ENCODE measurements at regions not wholly inside any gene's neighbourhood (a gene's known extent, or its start where the extent isn't known, plus 50 kb on each side); places are given as distances from the start of the nearest gene placed in this dataset.

DNA sequence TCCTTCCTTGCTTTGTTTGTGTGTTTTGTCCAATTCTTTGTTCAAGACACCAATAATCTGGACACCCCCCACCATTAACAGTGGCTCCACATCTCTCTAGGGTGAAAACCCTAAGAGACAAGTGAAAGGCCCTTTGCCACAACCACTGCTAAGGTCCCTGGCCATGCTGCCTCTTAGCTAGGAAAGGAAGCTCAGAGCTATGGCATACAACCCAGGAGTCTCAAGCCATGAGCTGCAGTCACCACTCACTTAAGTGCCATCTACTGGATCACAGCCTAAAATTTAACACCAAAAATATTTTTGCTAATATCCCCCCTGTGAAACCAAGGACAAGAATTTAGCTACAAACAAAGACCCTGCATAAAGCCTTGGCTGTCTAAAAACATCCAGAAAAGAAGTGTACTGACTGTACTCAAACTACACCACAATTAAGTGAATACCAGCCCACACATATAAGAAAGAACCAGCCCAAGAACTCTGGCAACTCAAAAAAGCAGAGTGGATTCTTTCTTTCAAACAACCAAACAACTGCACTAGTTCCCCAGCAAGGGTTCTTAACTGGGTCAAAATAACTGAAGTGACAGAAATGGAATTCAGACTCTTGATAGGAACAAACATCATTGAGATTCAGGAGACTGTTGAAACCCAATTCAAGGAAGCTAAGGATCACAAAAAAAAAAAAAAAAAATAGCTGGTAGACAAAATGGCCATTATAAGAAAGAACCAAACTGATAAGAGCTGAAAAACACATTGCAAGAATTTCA, 130.1 kb upstream of the GALNT5 start:
- TF ChIP-seq, protein P1, sequence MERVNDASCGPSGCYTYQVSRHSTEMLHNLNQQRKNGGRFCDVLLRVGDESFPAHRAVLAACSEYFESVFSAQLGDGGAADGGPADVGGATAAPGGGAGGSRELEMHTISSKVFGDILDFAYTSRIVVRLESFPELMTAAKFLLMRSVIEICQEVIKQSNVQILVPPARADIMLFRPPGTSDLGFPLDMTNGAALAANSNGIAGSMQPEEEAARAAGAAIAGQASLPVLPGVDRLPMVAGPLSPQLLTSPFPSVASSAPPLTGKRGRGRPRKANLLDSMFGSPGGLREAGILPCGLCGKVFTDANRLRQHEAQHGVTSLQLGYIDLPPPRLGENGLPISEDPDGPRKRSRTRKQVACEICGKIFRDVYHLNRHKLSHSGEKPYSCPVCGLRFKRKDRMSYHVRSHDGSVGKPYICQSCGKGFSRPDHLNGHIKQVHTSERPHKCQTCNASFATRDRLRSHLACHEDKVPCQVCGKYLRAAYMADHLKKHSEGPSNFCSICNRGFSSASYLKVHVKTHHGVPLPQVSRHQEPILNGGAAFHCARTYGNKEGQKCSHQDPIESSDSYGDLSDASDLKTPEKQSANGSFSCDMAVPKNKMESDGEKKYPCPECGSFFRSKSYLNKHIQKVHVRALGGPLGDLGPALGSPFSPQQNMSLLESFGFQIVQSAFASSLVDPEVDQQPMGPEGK (CRISPR knock-in tag; IDR thresholded peaks at IDR 0.05; ENCODE audit: borderline replicate concordance) = no peak
- TF ChIP-seq GLIS3 (CRISPR knock-in tag; IDR thresholded peaks at IDR 0.05) (no peak), ZNF70 (CRISPR knock-in tag; IDR thresholded peaks at IDR 0.05) (no peak), TOX (CRISPR knock-in tag; IDR thresholded peaks at IDR 0.05; ENCODE audit: borderline replicate concordance) (no peak), ZNF565 (CRISPR knock-in tag; conservative IDR thresholded peaks at IDR 0.05; ENCODE audit: low read depth) (no peak), RARB (CRISPR knock-in tag; IDR thresholded peaks at IDR 0.05) (no peak), ESRRG (CRISPR knock-in tag; IDR thresholded peaks at IDR 0.05) (no peak)
- TF ChIP-seq, protein P2, sequence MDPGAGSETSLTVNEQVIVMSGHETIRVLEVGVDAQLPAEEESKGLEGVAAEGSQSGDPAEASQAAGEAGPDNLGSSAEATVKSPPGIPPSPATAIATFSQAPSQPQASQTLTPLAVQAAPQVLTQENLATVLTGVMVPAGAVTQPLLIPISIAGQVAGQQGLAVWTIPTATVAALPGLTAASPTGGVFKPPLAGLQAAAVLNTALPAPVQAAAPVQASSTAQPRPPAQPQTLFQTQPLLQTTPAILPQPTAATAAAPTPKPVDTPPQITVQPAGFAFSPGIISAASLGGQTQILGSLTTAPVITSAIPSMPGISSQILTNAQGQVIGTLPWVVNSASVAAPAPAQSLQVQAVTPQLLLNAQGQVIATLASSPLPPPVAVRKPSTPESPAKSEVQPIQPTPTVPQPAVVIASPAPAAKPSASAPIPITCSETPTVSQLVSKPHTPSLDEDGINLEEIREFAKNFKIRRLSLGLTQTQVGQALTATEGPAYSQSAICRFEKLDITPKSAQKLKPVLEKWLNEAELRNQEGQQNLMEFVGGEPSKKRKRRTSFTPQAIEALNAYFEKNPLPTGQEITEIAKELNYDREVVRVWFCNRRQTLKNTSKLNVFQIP (CRISPR knock-in tag; IDR thresholded peaks at IDR 0.05; ENCODE audit: borderline replicate concordance, low read depth) = no peak
- TF ChIP-seq, protein P3, sequence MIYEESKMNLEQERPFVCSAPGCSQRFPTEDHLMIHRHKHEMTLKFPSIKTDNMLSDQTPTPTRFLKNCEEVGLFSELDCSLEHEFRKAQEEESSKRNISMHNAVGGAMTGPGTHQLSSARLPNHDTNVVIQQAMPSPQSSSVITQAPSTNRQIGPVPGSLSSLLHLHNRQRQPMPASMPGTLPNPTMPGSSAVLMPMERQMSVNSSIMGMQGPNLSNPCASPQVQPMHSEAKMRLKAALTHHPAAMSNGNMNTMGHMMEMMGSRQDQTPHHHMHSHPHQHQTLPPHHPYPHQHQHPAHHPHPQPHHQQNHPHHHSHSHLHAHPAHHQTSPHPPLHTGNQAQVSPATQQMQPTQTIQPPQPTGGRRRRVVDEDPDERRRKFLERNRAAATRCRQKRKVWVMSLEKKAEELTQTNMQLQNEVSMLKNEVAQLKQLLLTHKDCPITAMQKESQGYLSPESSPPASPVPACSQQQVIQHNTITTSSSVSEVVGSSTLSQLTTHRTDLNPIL (CRISPR knock-in tag; IDR thresholded peaks at IDR 0.05; ENCODE audit: low read depth) = no peak

DNA sequence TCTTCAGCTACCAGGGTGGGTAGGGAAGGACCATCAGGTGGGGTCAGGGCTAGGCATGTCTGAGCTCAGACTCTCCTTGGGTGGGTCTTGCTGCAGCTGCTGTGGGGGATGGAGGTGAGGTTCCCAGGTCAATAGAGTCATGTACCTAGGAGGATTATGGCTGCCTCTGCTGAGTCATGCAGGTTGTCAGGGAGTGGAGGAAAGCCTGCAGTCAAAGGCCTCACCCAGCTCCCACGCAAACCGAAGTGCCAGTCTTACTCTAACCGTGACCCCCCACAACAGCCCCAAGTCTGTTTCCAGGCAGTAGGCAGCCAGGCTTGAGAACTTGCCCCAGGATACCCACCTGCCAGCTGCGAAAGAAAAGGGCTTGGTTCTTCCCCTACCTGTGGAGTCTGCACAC, 113.6 kb upstream of the GALNT5 start:
- TF ChIP-seq ISL1 (CRISPR knock-in tag; IDR thresholded peaks at IDR 0.05) (no peak), ESRRG (CRISPR knock-in tag; IDR thresholded peaks at IDR 0.05) (no peak), SNAI2 (CRISPR knock-in tag; IDR thresholded peaks at IDR 0.05) (no peak), TCF4 (CRISPR knock-in tag; IDR thresholded peaks at IDR 0.05; ENCODE audit: borderline replicate concordance) (no peak), ZFP3 (CRISPR knock-in tag; IDR thresholded peaks at IDR 0.05) (no peak), BACH2 (CRISPR knock-in tag; IDR thresholded peaks at IDR 0.05; ENCODE audit: borderline replicate concordance) (no peak), ZFP30 (CRISPR knock-in tag; IDR thresholded peaks at IDR 0.05) (no peak), ZNF565 (CRISPR knock-in tag; conservative IDR thresholded peaks at IDR 0.05; ENCODE audit: low read depth) (no peak), ARNTL (CRISPR knock-in tag; IDR thresholded peaks at IDR 0.05; ENCODE audit: borderline replicate concordance, low read depth) (no peak), OSR1 (CRISPR knock-in tag; IDR thresholded peaks at IDR 0.05) (no peak), ZNF70 (CRISPR knock-in tag; IDR thresholded peaks at IDR 0.05) (no peak), GLIS3 (CRISPR knock-in tag; IDR thresholded peaks at IDR 0.05) (no peak), ZNF8 (CRISPR knock-in tag; IDR thresholded peaks at IDR 0.05) (no peak), ZC3H10 (CRISPR knock-in tag; IDR thresholded peaks at IDR 0.05) (no peak), PPARA (CRISPR knock-in tag; IDR thresholded peaks at IDR 0.05; ENCODE audit: borderline replicate concordance) (no peak), TOX (CRISPR knock-in tag; IDR thresholded peaks at IDR 0.05; ENCODE audit: borderline replicate concordance) (no peak)
- TF ChIP-seq, protein P1 (CRISPR knock-in tag; IDR thresholded peaks at IDR 0.05; ENCODE audit: borderline replicate concordance) = no peak
- TF ChIP-seq, protein P2 (CRISPR knock-in tag; IDR thresholded peaks at IDR 0.05; ENCODE audit: borderline replicate concordance, low read depth) = no peak

More for the DNA sequence above, 130.1 kb upstream of the GALNT5 start:
- ATAC-seq = no peak

DNA sequence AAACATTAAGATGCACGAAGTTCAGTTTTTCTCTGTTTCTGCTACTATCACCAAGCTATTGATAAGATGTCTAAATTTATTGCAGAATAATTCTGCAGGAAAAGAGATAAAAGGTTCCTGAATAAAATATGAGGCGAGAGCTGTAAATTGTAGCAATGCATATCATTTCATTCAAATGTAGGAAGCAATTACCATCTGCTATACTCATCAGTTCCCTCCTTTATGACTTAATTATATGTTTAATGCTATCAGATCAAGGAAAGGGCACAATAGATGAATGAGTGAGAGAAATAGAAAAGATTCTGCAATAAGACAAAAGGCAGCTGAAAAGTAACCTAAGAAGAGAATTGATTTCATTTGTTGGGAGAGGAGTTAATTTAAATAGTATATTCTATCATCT, 108.2 kb upstream of the GALNT5 start:
- TF ChIP-seq SNAI2 (CRISPR knock-in tag; IDR thresholded peaks at IDR 0.05) (no peak), GLIS3 (CRISPR knock-in tag; IDR thresholded peaks at IDR 0.05) (no peak), OSR1 (CRISPR knock-in tag; IDR thresholded peaks at IDR 0.05) (no peak), ZFP3 (CRISPR knock-in tag; IDR thresholded peaks at IDR 0.05) (no peak), ESRRG (CRISPR knock-in tag; IDR thresholded peaks at IDR 0.05) (no peak), TOX (CRISPR knock-in tag; IDR thresholded peaks at IDR 0.05; ENCODE audit: borderline replicate concordance) (no peak), ISL1 (CRISPR knock-in tag; IDR thresholded peaks at IDR 0.05) (no peak), PPARA (CRISPR knock-in tag; IDR thresholded peaks at IDR 0.05; ENCODE audit: borderline replicate concordance) (no peak)
- TF ChIP-seq, protein P4, sequence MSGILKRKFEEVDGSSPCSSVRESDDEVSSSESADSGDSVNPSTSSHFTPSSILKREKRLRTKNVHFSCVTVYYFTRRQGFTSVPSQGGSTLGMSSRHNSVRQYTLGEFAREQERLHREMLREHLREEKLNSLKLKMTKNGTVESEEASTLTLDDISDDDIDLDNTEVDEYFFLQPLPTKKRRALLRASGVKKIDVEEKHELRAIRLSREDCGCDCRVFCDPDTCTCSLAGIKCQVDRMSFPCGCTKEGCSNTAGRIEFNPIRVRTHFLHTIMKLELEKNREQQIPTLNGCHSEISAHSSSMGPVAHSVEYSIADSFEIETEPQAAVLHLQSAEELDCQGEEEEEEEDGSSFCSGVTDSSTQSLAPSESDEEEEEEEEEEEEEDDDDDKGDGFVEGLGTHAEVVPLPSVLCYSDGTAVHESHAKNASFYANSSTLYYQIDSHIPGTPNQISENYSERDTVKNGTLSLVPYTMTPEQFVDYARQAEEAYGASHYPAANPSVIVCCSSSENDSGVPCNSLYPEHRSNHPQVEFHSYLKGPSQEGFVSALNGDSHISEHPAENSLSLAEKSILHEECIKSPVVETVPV (CRISPR knock-in tag; IDR thresholded peaks at IDR 0.05) = no peak
- TF ChIP-seq, protein P3 (CRISPR knock-in tag; IDR thresholded peaks at IDR 0.05; ENCODE audit: low read depth) = no peak
- ATAC-seq = no peak

More for the DNA sequence above, 113.6 kb upstream of the GALNT5 start:
- ATAC-seq = no peak
